Uterus (tissue), 3 donors: ENCODE measurements at regions not wholly inside any gene's neighbourhood (a gene's known extent, or its start where the extent isn't known, plus 50 kb on each side); places are given as distances from the start of the nearest gene placed in this dataset.

Experiments
- DNase-seq, 2 donors: peaks; one replicate each; pipeline ENCODE4 v3.0.0-alpha.2; 2019 to 2020
- H3K27ac ChIP-seq, 2 donors: fragments of 200-600 bp; sonication (generic); 1 replicate in 1 of 2; 2 replicates in 1 of 2; pipeline ENCODE4 v1.5.1; 2016 to 2018
- H3K27me3 ChIP-seq, 2 donors: fragments of 200-600 bp; sonication (generic); one replicate each; pipeline ENCODE4 v1.5.1; 2018 to 2019; ENCODE audit warnings: control low read depth in 1 of 2
- H3K36me3 ChIP-seq, 2 donors: fragments of 200-600 bp; sonication (generic); one replicate each; pipeline ENCODE4 v1.5.1; 2019; ENCODE audit warnings: control low read depth in 1 of 2
- H3K4me1 ChIP-seq, 2 donors: fragments of 200-600 bp; sonication (generic); one replicate each; pipeline ENCODE4 v1.5.1; 2018 to 2019; ENCODE audit warnings: control low read depth in 1 of 2
- H3K4me3 ChIP-seq, 2 donors: fragments of 200-600 bp; sonication (generic); 1 replicate in 1 of 2; 2 replicates in 1 of 2; pipeline ENCODE4 v1.5.1; 2018 to 2019; ENCODE audit warnings: mild to moderate bottlenecking in 1 of 2
- H3K9me3 ChIP-seq, 2 donors: fragments of 200-600 bp; sonication (generic); one replicate each; pipeline ENCODE4 v1.5.1; 2019; ENCODE audit warnings: control low read depth in 1 of 2
- CTCF ChIP-seq, 4 experiments: fragments of 200-600 bp in 2 of 4; fragments of 450-650 bp in 2 of 4; sonication (generic) in 2 of 4; IDR thresholded peaks; one replicate each; pipeline ENCODE4 v1.5.1; 2016 to 2019; ENCODE audit warnings: antibody characterized with exemption in 4 of 4, mild to moderate bottlenecking in 2 of 4, moderate library complexity in 1 of 4
- POLR2A ChIP-seq, 2 donors: fragments of 450-650 bp; IDR thresholded peaks; one replicate each; pipeline ENCODE4 v1.6.1; 2016; ENCODE audit warnings: antibody characterized with exemption in 2 of 2, mild to moderate bottlenecking in 1 of 2, moderate library complexity in 1 of 2
- intact Hi-C: fragments of 100-400 bp; cut with DNase I; formaldehyde crosslinking; loops from one replicate; pipeline ENCODE4 v1.15.1; 2023; ENCODE audit warnings: low total_unique reads
- donor health status: DM: yes; HTN: yes; CAD: no.

- intact Hi-C loops = no loop called here
Observed at GRCh38 chr6:82761674-82762345, 303.8 kb downstream of the UBE3D start.

GRCh38 chr6:82766476-82766875, 299.2 kb downstream of the UBE3D start:
- H3K9me3 ChIP-seq = no peaks in the 10 kb centered on the region
- TF ChIP-seq CTCF (IDR thresholded peaks at IDR 0.05) = no peak
- no peak for TF ChIP-seq POLR2A (IDR thresholded peaks at IDR 0.05)
- DNase-seq = no peak
- H3K27me3 ChIP-seq = no peaks in the 10 kb centered on the region
- intact Hi-C loops = no loop called here
- H3K27ac ChIP-seq = no peak overlapping the region
- no peaks in the 10 kb centered on the region for H3K36me3 ChIP-seq
- H3K4me3 ChIP-seq = no peak overlapping the region
- no peaks in the 10 kb centered on the region for H3K4me1 ChIP-seq

More at GRCh38 chr6:82761674-82762345, 303.8 kb downstream of the UBE3D start:
- Histone ChIP-seq H3K36me3 (no peaks in the 10 kb centered on the region), H3K9me3 (no peaks in the 10 kb centered on the region), H3K4me1 (no peaks in the 10 kb centered on the region), H3K27me3 (no peaks in the 10 kb centered on the region), H3K4me3 (no peak overlapping the region), H3K27ac (no peak overlapping the region)
- DNase-seq = no peak
- no peak for TF ChIP-seq POLR2A (IDR thresholded peaks at IDR 0.05)
- TF ChIP-seq CTCF (IDR thresholded peaks at IDR 0.05) = no peak

- no peaks in the 10 kb centered on the region for H3K4me1 ChIP-seq
- no peak for DNase-seq
- TF ChIP-seq POLR2A (IDR thresholded peaks at IDR 0.05) = no peak
- TF ChIP-seq CTCF (IDR thresholded peaks at IDR 0.05) = no peak
- no peaks in the 10 kb centered on the region for H3K36me3 ChIP-seq
- H3K9me3 ChIP-seq = no peaks in the 10 kb centered on the region
- no peak overlapping the region for H3K27ac ChIP-seq
- no peak overlapping the region for H3K4me3 ChIP-seq
- H3K27me3 ChIP-seq = no peaks in the 10 kb centered on the region
- intact Hi-C loops = no loop called here
Observed at GRCh38 chr6:82767037-82767436, 298.6 kb downstream of the UBE3D start.

GRCh38 chr6:82767447-82767846, 298.2 kb downstream of the UBE3D start:
- H3K27me3 ChIP-seq = no peaks in the 10 kb centered on the region
- DNase-seq = no peak
- intact Hi-C loops = no loop called here
- no peaks in the 10 kb centered on the region for H3K9me3 ChIP-seq
- no peak overlapping the region for H3K4me3 ChIP-seq
- no peak for TF ChIP-seq POLR2A (IDR thresholded peaks at IDR 0.05)
- no peak for TF ChIP-seq CTCF (IDR thresholded peaks at IDR 0.05)
- no peaks in the 10 kb centered on the region for H3K4me1 ChIP-seq
- H3K27ac ChIP-seq = no peak overlapping the region
- no peaks in the 10 kb centered on the region for H3K36me3 ChIP-seq

- Histone ChIP-seq H3K36me3 (no peaks in the 10 kb centered on the region), H3K9me3 (no peaks in the 10 kb centered on the region), H3K4me3 (no peak overlapping the region), H3K4me1 (no peaks in the 10 kb centered on the region), H3K27me3 (no peaks in the 10 kb centered on the region), H3K27ac (no peak overlapping the region)
- intact Hi-C loops = no loop called here
- TF ChIP-seq POLR2A (IDR thresholded peaks at IDR 0.05) (no peak), CTCF (IDR thresholded peaks at IDR 0.05) (no peak)
- DNase-seq = no peak
Observed at GRCh38 chr6:82772851-82773717, 292.6 kb downstream of the UBE3D start.
